Body of pancreas (tissue), 4 donors: ENCODE measurements at regions not wholly inside any gene's neighbourhood (a gene's known extent, or its start where the extent isn't known, plus 50 kb on each side); places are given as distances from the start of the nearest gene placed in this dataset.

Experiments used
- ATAC-seq: fragments of 150-250 bp; one replicate; pipeline ENCODE4 v1.9.1; 2016
- DNase-seq, 4 donors: peaks; one replicate each; pipeline ENCODE4 v3.0.0-alpha.2; 2019
- H3K27ac ChIP-seq, 4 donors: fragments of 200-600 bp; sonication (generic); 1 replicate in 3 of 4; 2 replicates in 1 of 4; pipeline versions ENCODE4 v1.5.1 to v1.6.1; 2016 to 2019; ENCODE audit warnings: mild to moderate bottlenecking in 1 of 4, mixed read lengths in 1 of 4, moderate library complexity in 1 of 4
- H3K27me3 ChIP-seq, 2 donors: fragments of 200-600 bp; sonication (generic); one replicate each; pipeline ENCODE4 v1.6.0; 2016; ENCODE audit warnings: mild to moderate bottlenecking in 1 of 2
- H3K36me3 ChIP-seq, 2 donors: fragments of 200-600 bp; sonication (generic); replicated peaks in 1 of 2; 2 replicates each; pipeline ENCODE4 v1.5.1; 2016; ENCODE audit warnings: low read depth in 2 of 2; ENCODE audit not compliant: insufficient read depth in 1 of 2
- H3K4me1 ChIP-seq: fragments of 200-600 bp; sonication (generic); one replicate; pipeline ENCODE4 v1.6.0; 2016
- H3K4me3 ChIP-seq, 2 donors: fragments of 200-600 bp; sonication (generic); 1 replicate in 1 of 2; 2 replicates in 1 of 2; pipeline ENCODE4 v1.5.1; 2016 to 2019
- H3K9me3 ChIP-seq, 3 donors: fragments of 200-600 bp; sonication (generic); 1 replicate in 2 of 3; 2 replicates in 1 of 3; pipeline ENCODE4 v1.5.1; 2016
- CTCF ChIP-seq, 7 experiments: fragments of 450-650 bp in 4 of 7; fragments of 200-600 bp in 3 of 7; sonication (generic) in 3 of 7; IDR thresholded peaks; one replicate each; pipeline ENCODE4 v1.5.1; 2016 to 2019; ENCODE audit warnings: antibody characterized with exemption in 7 of 7
- POLR2A ChIP-seq, 3 donors: fragments of 450-650 bp; IDR thresholded peaks; one replicate each; pipeline ENCODE4 v1.6.1; 2016; ENCODE audit warnings: antibody characterized with exemption in 3 of 3, mild to moderate bottlenecking in 2 of 3
- WGBS, 2 donors: methylation state at CpG; one replicate each; pipeline ENCODE4 v1.1.5; 2017; 5-methylcytosine and 5-hydroxymethylcytosine counted together
- intact Hi-C: fragments of 100-400 bp; cut with DNase I; formaldehyde crosslinking; loops from one replicate; pipeline ENCODE4 v1.15.1; 2023

GRCh38 chr9:86526021-86526420 lies 171.8 kb upstream of the TUT7 start:
- Histone ChIP-seq H3K36me3 (no peaks in the 10 kb centered on the region), H3K4me1 (peaks cover 3% of the 10 kb centered on the region), H3K27me3 (no peaks in the 10 kb centered on the region), H3K4me3 (no peak overlapping the region), H3K9me3 (no peaks in the 10 kb centered on the region), H3K27ac (no peak overlapping the region)
- 42 to 49% methylated on average over 6 of the region's 6 CpGs for WGBS, 2 donors
- ATAC-seq: no peak
- DNase-seq: no peak
- intact Hi-C loops: no loop called here
- no peak for TF ChIP-seq CTCF (IDR thresholded peaks at IDR 0.05)

GRCh38 chr9:86525182-86525581 lies 171.0 kb upstream of the TUT7 start:
- 93% methylated on average over 5 of the region's 5 CpGs for WGBS, 2 donors
- no peaks in the 10 kb centered on the region for H3K27me3 ChIP-seq
- peaks cover 3% of the 10 kb centered on the region for H3K4me1 ChIP-seq
- TF ChIP-seq POLR2A (IDR thresholded peaks at IDR 0.05) (no peak), CTCF (IDR thresholded peaks at IDR 0.05) (no peak)
- H3K4me3 ChIP-seq: no peak overlapping the region
- H3K9me3 ChIP-seq: no peaks in the 10 kb centered on the region
- intact Hi-C loops: no loop called here
- H3K36me3 ChIP-seq: no peaks in the 10 kb centered on the region
- ATAC-seq (no peak), DNase-seq (no peak)
- no peak overlapping the region for H3K27ac ChIP-seq

DNA sequence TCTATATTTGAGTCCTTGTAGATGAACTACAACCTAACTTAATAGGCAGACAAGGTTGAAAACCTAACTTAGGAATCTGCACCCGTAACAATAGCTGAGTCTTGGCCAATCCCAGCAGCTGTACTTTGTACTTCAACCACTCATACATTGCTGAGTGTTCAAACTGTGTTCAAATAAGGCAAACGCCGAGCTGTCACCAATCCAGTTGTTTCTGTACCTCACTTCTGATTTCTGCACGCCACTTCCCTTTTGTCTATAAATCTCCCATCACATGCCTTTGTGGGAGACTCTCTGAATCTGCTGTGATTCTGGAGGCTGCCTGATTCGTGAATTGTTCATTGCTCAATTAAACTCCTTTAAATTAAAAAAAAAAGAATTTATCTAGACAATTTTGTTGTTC lies 167.8 kb upstream of the TUT7 start:
- intact Hi-C loops: no loop called here
- TF ChIP-seq POLR2A (IDR thresholded peaks at IDR 0.05) (no peak), CTCF (IDR thresholded peaks at IDR 0.05) (no peak)
- Histone ChIP-seq H3K27ac (no peak overlapping the region), H3K4me1 (no peaks in the 10 kb centered on the region), H3K27me3 (no peaks in the 10 kb centered on the region), H3K9me3 (no peaks in the 10 kb centered on the region), H3K4me3 (no peak overlapping the region), H3K36me3 (no peaks in the 10 kb centered on the region)
- no peak for DNase-seq
- 57 to 66% methylated on average over 5 of the region's 5 CpGs for WGBS, 2 donors
- no peak for ATAC-seq

- H3K36me3 ChIP-seq: no peaks in the 10 kb centered on the region
- ATAC-seq: no peak
- H3K4me3 ChIP-seq: no peak overlapping the region
- intact Hi-C loops: no loop called here
- no peak overlapping the region for H3K27ac ChIP-seq
- no peaks in the 10 kb centered on the region for H3K27me3 ChIP-seq
- TF ChIP-seq CTCF (IDR thresholded peaks at IDR 0.05) (no peak), POLR2A (IDR thresholded peaks at IDR 0.05) (no peak)
- WGBS, 2 donors: 82 to 86% methylated on average over 4 of the region's 4 CpGs
- DNase-seq: no peak
- H3K9me3 ChIP-seq: no peaks in the 10 kb centered on the region
- peaks cover 4% of the 10 kb centered on the region for H3K4me1 ChIP-seq
Observed at GRCh38 chr9:86521322-86521721, 167.1 kb upstream of the TUT7 start.

GRCh38 chr9:86519066-86519615 lies 164.9 kb upstream of the TUT7 start:
- DNase-seq (no peak), ATAC-seq (no peak)
- Histone ChIP-seq H3K9me3 (no peaks in the 10 kb centered on the region), H3K27me3 (no peaks in the 10 kb centered on the region), H3K4me3 (no peak overlapping the region), H3K36me3 (no peaks in the 10 kb centered on the region), H3K27ac (no peak overlapping the region), H3K4me1 (peaks cover 10% of the 10 kb centered on the region)
- intact Hi-C loops: no loop called here
- TF ChIP-seq POLR2A (IDR thresholded peaks at IDR 0.05): no peak
- TF ChIP-seq CTCF (IDR thresholded peaks at IDR 0.05): no peak
